HS-27A (cell line): ENCODE measurements at regions not wholly inside any gene's neighbourhood (a gene's known extent, or its start where the extent isn't known, plus 50 kb on each side); places are given as distances from the start of the nearest gene placed in this dataset.
A peak's percentile ranks its signal among the peaks of the same experiment; 100 is the strongest.

ENCODE experiments used
- DNase-seq: peaks from one replicate; pipeline ENCODE4 v3.0.0-alpha.2; 2012; ENCODE audit warnings: low read depth, missing footprints

- no peak for DNase-seq
Observed at GRCh38 chr1:71264039-71264438, 183.2 kb upstream of the ZRANB2 start.

GRCh38 chr1:71262970-71263369 lies 182.1 kb upstream of the ZRANB2 start:
- DNase-seq: no peak

GRCh38 chr1:71252900-71253299 lies 172.1 kb upstream of the ZRANB2 start:
- no peak for DNase-seq

- no peak for DNase-seq
Observed at GRCh38 chr1:71245246-71245645, 164.4 kb upstream of the ZRANB2 start.

DNA sequence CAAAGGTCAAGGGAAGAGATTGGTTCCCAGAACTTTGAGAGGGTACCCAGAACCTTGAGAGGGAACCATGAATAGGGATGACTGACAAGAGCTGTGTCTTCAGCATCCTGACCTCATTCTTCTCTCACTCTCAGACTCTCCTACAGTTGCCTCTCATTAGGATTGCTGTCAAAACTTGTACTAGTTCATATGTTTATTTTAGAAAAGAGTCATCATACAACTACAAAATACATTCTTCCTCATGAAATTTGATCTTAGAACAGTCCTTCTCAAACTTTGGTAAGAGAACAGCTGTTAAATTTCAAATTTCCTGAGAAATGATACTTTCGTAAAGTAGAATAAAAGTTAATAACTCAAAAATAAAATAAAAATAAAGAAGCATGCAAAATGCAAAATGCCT lies 161.4 kb upstream of the ZRANB2 start:
- no peak for DNase-seq

DNA sequence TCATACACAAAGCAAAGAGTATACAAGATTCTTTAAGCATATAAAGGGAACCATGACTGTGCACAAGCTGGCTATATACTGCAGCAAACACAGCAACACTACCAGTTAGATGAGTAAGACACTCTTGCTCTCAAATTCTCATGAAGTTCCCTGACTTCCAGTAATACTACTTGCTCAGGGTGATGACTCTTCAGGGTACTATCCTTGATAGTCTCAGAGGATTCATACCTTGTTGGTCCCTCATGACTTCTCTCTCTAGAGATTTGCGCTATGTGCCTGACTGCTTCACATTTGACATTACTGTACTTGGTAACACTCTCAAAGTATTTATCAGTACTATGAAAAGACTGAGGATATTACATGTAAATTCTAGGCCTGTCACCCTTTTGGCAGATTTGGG lies 159.8 kb upstream of the ZRANB2 start:
- no peak for DNase-seq

- no peak for DNase-seq
Observed at GRCh38 chr1:71236503-71236902, 155.7 kb upstream of the ZRANB2 start.

DNA sequence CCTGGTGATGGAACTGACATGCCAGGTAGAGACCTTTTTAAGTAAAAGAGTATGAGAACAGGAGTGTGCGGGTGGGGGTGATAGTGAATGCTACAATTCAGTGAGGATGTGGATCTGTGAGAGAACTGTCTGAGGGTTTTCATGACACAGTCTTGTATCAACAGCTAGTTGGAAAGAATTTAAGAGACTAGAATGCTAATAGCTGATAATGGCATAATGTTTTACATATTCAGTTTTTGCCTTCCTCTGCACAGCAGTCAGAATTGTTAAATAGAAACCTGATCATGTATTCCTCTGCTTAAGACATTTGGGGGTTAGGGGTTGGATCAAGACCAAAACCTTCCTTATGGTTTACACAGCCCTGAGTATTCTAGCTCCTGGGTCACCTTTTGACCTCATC lies 152.8 kb upstream of the ZRANB2 start:
- DNase-seq: no peak

DNA sequence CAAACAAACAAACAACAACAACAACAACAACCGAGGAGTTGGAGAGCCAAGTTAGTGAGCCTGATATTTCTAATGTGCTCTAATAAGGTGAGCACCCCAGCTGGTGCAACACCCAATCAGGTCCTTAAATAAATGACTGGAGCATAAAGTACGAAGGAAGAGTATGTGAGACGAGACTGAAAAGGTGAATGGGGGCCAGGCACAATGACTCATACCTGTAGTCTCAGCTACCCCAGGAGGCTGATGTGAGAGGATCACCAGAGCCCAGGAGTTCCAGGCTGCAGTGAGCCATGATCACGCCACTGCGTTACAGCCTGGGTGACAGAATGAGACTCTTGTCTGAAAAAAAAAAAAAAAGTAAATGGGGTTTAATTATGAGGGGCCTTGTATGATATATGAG lies 152.0 kb upstream of the ZRANB2 start:
- DNase-seq: no peak

DNA sequence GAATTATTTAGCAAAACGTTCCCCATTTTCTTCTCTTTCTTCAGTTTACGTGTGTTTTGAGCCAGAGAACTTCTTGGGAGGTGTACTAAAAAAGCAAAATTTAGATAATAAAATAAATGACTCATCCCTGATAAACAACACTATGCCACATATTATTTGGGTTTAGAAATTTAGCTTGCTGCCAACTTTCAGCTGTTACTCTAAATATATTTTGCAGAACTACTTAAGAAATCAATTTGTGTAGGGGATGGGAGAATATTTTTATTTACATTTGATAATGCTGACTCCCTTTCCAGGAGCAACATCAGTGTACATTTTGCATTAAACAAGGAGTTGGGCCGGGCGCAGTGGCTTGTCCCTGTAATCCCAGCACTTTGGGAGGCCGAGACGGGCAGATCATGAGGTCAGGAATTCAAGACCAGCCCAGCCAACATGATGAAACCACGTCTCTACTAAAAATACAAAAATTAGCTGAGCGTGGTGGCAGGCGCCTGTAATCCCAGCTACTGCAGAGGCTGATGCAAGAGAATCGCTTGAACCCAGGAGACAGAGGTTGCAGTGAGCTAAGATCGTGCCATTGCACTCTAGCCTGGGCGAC lies 151.4 kb upstream of the ZRANB2 start:
- DNase-seq: no peak

GRCh38 chr1:71231751-71232150 lies 150.9 kb upstream of the ZRANB2 start:
- no peak for DNase-seq

GRCh38 chr1:71228742-71229365 lies 148.0 kb upstream of the ZRANB2 start:
- DNase-seq: no peak

- DNase-seq: no peak
Observed at GRCh38 chr1:71228241-71228640, 147.4 kb upstream of the ZRANB2 start.

DNA sequence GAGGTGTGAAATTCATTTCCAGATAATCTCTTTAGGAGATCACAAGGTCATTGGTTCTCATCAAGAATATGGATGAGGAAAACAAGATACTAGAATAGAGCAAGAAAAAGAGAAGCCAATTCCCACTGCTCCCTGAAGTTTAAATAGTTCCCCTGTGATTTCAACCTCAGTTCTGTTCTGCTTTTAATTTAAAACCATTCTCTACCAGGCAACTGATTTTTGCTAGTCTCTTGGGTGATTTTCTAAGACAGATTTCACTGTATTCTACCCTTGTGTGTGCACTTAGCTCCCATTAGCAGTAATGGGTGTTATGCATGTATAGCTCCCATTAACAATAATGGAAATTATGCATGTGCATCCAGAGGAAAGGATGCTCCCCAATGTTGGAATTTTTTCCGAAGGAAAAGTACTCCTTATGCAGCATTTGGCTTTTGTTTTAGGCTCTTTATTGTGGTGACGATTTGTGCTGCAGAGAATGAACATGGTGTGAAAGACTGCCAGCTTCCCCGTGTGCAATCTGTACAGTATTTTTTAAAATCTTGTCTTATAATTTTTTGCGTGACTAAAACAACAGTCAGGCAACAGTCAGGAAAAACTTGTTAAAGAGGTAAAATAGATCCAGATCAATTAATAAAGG lies 144.0 kb upstream of the ZRANB2 start:
- DNase-seq: no peak

DNA sequence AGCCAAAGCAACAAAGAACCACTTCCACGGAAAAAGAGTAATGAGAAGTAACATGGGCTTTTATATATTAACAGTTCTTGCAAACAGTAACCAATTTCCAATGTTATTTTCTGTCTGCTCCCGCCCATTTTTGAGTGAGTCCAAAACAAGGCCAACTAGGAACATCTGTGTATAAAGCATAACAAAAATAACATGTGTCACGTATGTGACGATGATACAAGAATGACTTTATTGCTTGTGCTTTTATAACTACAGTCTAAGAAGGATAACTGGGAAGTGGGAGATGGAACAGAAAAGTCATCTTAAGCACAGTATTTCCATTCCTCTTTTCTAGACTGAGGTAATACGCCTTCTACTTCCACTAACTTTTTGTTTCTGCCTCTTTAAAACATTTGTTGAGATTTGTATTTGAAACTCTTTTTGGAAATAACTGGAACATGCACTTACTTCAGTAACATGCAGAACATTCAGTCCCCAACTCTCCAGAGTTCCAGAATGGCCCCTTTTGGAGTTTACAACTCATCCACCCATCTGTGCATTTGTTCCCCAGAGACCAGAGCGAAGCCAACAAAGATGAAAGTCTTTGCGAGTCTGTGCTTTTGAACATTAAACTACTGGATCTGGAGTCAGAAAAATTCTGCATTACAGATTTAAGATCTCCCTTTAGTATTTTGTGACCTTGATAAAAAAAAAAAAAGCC lies 143.0 kb upstream of the ZRANB2 start:
- DNase-seq: no peak

GRCh38 chr1:71222668-71223067 lies 141.8 kb upstream of the ZRANB2 start:
- no peak for DNase-seq

- DNase-seq: no peak
Observed at GRCh38 chr1:71210718-71211117, 129.9 kb upstream of the ZRANB2 start.

DNA sequence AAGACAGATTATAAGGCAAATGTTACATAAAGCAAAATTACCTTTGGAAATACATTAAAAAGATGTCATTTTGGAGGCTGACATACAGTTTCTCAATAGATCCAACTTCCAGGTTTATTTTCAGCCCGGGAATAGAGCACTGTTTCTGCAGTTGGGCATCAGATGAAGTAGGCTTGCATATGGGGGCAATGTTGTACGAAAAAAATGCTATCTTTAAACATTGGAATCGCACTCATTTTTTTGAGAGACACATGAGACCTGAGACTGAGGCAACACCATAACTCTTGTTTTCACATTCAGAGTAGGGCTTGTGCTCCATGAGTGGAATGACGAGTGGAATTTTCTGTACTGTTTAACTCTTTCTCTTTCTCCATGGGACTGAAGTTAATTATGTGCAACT lies 122.4 kb upstream of the ZRANB2 start:
- DNase-seq: no peak

GRCh38 chr1:71200503-71200902 lies 119.7 kb upstream of the ZRANB2 start:
- no peak for DNase-seq

GRCh38 chr1:71196685-71197084 lies 115.8 kb upstream of the ZRANB2 start:
- peak; percentile 7 for DNase-seq

DNA sequence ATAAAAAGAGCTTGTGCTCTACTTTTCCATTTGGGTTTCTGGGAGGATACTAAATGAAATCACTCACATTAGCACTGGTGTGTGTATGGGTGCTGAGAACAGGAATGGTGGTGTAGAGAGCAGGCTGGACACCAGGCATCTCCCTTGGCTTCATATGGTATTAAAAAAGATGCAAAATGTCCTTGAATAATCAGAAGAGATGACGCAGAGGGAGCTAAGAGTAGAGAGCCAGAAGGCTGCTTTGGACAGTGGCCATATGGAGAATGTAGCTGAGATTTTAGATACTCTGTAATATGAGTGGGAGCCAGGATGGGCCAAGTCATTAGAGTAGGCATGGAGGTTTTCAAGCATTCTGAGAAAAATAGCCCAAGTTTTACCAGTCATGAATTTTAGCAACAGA lies 112.3 kb upstream of the ZRANB2 start:
- DNase-seq: no peak

- no peak for DNase-seq
Observed at GRCh38 chr1:71191520-71191919, 110.7 kb upstream of the ZRANB2 start.

GRCh38 chr1:71190843-71191242 lies 110.0 kb upstream of the ZRANB2 start:
- DNase-seq: no peak
